ENCODE measurements at regions not wholly inside any gene's neighbourhood (a gene's known extent, or its start where the extent isn't known, plus 50 kb on each side); places are given as distances from the start of the nearest gene placed in this dataset.

GRCh38 chr3:99586701-99587100, 51.7 kb upstream of the COL8A1 start:
- ATAC-seq (no peak), DNase-seq (no peak)
- Mint-ChIP-seq H3K4me1 (ENCODE audit: low read depth) (no peaks in the 10 kb centered on the region), H3K36me3 (ENCODE audit: low read depth) (no peaks in the 10 kb centered on the region), H3K9me3 (peaks cover 1% of the 10 kb centered on the region), H3K27ac (no peak overlapping the region), H3K27me3 (no peaks in the 10 kb centered on the region), H3K4me3 (no peak overlapping the region)
- intact Hi-C loops (cut with micrococcal nuclease): no loop called here
- POLR2A ChIA-PET: no interaction called here
- CTCF ChIA-PET: no interaction called here
- TF ChIP-seq CTCF (IDR thresholded peaks at IDR 0.05): no peak

DNA sequence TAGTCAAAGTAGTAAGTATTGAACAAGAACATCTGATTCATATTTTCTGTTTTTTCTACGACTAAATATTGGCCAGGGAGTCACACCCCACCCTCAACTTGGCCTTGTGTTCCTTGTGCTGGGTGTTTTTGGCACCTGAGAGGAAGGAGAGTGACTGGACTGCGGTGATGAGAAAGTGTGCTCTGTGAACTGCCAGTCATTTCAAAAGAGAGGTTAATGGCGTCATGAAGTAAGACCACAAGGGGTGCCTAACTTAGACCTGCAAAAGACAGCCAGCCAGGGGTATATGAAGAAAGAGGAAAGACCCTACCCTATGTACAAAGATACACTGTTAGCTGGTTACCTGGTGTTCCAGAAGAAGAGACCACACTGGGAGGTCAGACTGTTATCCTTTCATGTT, 58.4 kb upstream of the COL8A1 start:
- Mint-ChIP-seq H3K9me3 (peaks cover 2% of the 10 kb centered on the region), H3K27me3 (no peaks in the 10 kb centered on the region), H3K4me1 (ENCODE audit: low read depth) (no peaks in the 10 kb centered on the region), H3K4me3 (no peak overlapping the region), H3K27ac (no peak overlapping the region), H3K36me3 (ENCODE audit: low read depth) (no peaks in the 10 kb centered on the region)
- intact Hi-C loops (cut with micrococcal nuclease): no loop called here
- POLR2A ChIA-PET: no interaction called here
- TF ChIP-seq CTCF (IDR thresholded peaks at IDR 0.05): no peak
- ATAC-seq (no peak), DNase-seq (no peak)
- CTCF ChIA-PET: no interaction called here

DNA sequence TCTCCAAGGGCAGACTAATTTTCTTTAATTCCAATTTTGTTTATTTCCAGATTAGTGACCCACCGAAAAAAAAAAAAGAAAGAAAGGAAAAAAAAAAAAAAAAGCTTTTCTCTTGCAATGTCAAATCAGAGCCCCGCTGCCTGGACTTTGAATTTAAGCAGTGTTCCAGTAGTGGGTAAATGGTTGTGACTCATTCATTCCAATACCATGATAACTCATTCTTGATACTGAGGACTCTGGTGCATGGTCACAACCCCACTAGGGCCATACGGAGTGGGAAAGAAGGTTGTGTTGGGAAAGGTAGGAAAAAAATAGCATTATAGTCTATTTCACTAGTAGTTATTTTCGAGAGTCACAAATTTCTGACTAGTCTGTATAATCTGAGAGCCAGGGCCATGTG, 59.1 kb upstream of the COL8A1 start:
- Mint-ChIP-seq H3K27me3 (no peaks in the 10 kb centered on the region), H3K9me3 (peaks cover 2% of the 10 kb centered on the region), H3K4me1 (ENCODE audit: low read depth) (no peaks in the 10 kb centered on the region), H3K36me3 (ENCODE audit: low read depth) (no peaks in the 10 kb centered on the region), H3K4me3 (no peak overlapping the region), H3K27ac (no peak overlapping the region)
- ChIA-PET CTCF (no interaction called here), POLR2A (no interaction called here)
- TF ChIP-seq CTCF (IDR thresholded peaks at IDR 0.05): no peak
- ATAC-seq (no peak), DNase-seq (no peak)
- intact Hi-C loops (cut with micrococcal nuclease): no loop called here

DNA sequence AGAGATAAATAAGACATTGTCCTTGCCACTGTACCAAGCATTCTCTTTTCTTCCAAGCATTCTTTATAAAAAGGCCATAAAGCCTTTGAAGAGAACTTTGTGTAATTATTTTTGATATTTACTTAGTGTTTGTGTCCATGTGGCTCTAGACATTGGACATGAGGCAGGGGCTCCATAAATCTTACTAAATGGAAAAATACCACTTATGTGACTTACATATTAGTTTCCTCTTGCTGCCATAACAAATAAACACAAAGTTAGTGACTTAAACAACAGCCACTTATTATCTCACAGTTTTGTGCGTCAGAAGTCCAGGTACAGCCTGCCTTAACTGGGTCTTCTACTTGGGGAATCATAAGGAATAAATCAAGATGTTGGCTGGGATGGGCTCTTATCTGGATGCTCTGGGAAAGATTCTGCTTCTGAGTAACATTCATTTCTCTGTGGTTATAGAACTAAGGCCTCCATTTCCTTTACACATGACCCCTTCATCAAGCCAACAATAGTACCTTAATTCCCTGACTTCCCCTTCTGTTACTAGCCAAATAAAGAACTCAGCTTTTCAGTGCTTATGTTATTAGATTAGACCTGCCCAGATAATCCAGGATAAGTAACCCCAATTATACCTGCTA, 59.9 kb upstream of the COL8A1 start:
- H3K36me3 Mint-ChIP-seq (ENCODE audit: low read depth): no peaks in the 10 kb centered on the region
- intact Hi-C loops (cut with micrococcal nuclease): no loop called here
- H3K4me3 Mint-ChIP-seq: no peak overlapping the region
- peaks cover 2% of the 10 kb centered on the region for H3K9me3 Mint-ChIP-seq
- CTCF ChIA-PET: no interaction called here
- H3K4me1 Mint-ChIP-seq (ENCODE audit: low read depth): no peaks in the 10 kb centered on the region
- no peaks in the 10 kb centered on the region for H3K27me3 Mint-ChIP-seq
- TF ChIP-seq CTCF (IDR thresholded peaks at IDR 0.05): no peak
- ATAC-seq: no peak
- no peak for DNase-seq
- POLR2A ChIA-PET: no interaction called here
- no peak overlapping the region for H3K27ac Mint-ChIP-seq

GRCh38 chr3:99576904-99577559, 61.4 kb upstream of the COL8A1 start:
- ChIA-PET CTCF (no interaction called here), POLR2A (no interaction called here)
- DNase-seq: no peak
- intact Hi-C loops (cut with micrococcal nuclease): no loop called here
- no peak for ATAC-seq
- TF ChIP-seq CTCF (IDR thresholded peaks at IDR 0.05): no peak
- Mint-ChIP-seq H3K36me3 (ENCODE audit: low read depth) (no peaks in the 10 kb centered on the region), H3K27me3 (no peaks in the 10 kb centered on the region), H3K4me1 (ENCODE audit: low read depth) (no peaks in the 10 kb centered on the region), H3K9me3 (peaks cover 2% of the 10 kb centered on the region), H3K4me3 (no peak overlapping the region), H3K27ac (no peak overlapping the region)
